Left lung (tissue), 4 donors: ENCODE measurements at regions not wholly inside any gene's neighbourhood (a gene's known extent, or its start where the extent isn't known, plus 50 kb on each side); places are given as distances from the start of the nearest gene placed in this dataset.
"Not testable (repeated sequence)": the region's sequence is repeated elsewhere in the genome, so short reads cannot be mapped to it uniquely, and the experiment has no call there.

ENCODE experiments used
- ATAC-seq: fragments of 200-7000 bp; cut with Tn5 transposase; one replicate; pipeline ENCODE4 v1.9.1; 2020; ENCODE audit warnings: moderate library complexity
- DNase-seq, 4 donors: peaks; one replicate each; pipeline ENCODE4 v3.0.0-alpha.2; 2013 to 2020
- H3K27ac ChIP-seq, 2 donors: fragments of 200-600 bp; sonication (generic) in 1 of 2; one replicate each; pipeline versions ENCODE4 v1.5.0 to v1.8.0; 2020 to 2021
- H3K27me3 ChIP-seq, 2 donors: fragments of 200-600 bp; sonication (generic) in 1 of 2; one replicate each; pipeline versions ENCODE4 v1.5.0 to v1.8.0; 2020 to 2021
- H3K36me3 ChIP-seq, 2 donors: fragments of 200-600 bp; sonication (generic) in 1 of 2; one replicate each; pipeline versions ENCODE4 v1.5.0 to v1.8.0; 2020 to 2021
- H3K4me1 ChIP-seq, 2 donors: fragments of 200-600 bp; one replicate each; pipeline ENCODE4 v1.8.0; 2021
- H3K4me3 ChIP-seq, 2 donors: fragments of 200-600 bp; sonication (generic) in 1 of 2; one replicate each; pipeline versions ENCODE4 v1.5.0 to v1.8.0; 2020 to 2021; ENCODE audit warnings: mild to moderate bottlenecking in 1 of 2
- H3K9me3 ChIP-seq, 2 donors: fragments of 200-600 bp; sonication (generic) in 1 of 2; one replicate each; pipeline versions ENCODE4 v1.5.0 to v1.8.0; 2020 to 2021
- intact Hi-C, 2 donors: fragments of 100-400 bp; cut with DNase I; formaldehyde crosslinking; loops; one replicate each; pipeline versions ENCODE4 v1.11.2 to v1.14.2; 2022
- TF ChIP-seq, protein P1 (sequence below), 2 donors: fragments of 200-600 bp; sonication (generic) in 1 of 2; IDR thresholded peaks; one replicate each; pipeline versions ENCODE4 v1.5.0 to v1.8.0; 2021; ENCODE audit warnings: antibody characterized with exemption in 2 of 2
- donor health status: DM: no; HTN: yes; CAD: no.
- donor health status: DM: no; HTN: no; CAD: no.

DNA sequence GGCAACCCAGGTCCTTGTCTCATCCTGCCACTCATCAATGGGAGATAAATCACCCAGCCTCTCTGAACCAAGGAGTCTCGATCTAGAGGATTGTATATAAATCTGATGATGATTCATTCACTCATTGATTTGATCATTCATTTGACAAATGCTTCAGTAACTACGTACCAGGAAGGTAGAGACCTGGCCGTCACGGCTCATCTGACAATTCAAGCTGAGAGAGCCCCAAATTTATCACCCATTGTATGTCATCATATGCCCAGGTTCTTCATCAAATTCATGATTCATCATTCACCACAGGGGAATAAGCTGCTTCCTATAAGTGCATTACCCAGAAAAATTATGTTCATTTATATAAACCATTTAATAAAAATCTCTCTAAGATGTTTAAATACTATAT is 116.9 kb downstream of the FAM161A start:
- Histone ChIP-seq H3K4me1 (no peaks in the 10 kb centered on the region), H3K36me3 (no peaks in the 10 kb centered on the region), H3K27me3 (no peaks in the 10 kb centered on the region), H3K9me3 (no peaks in the 10 kb centered on the region), H3K4me3 (no peak overlapping the region), H3K27ac (no peak overlapping the region)
- intact Hi-C loops, result no loop called here
- TF ChIP-seq, protein P1, sequence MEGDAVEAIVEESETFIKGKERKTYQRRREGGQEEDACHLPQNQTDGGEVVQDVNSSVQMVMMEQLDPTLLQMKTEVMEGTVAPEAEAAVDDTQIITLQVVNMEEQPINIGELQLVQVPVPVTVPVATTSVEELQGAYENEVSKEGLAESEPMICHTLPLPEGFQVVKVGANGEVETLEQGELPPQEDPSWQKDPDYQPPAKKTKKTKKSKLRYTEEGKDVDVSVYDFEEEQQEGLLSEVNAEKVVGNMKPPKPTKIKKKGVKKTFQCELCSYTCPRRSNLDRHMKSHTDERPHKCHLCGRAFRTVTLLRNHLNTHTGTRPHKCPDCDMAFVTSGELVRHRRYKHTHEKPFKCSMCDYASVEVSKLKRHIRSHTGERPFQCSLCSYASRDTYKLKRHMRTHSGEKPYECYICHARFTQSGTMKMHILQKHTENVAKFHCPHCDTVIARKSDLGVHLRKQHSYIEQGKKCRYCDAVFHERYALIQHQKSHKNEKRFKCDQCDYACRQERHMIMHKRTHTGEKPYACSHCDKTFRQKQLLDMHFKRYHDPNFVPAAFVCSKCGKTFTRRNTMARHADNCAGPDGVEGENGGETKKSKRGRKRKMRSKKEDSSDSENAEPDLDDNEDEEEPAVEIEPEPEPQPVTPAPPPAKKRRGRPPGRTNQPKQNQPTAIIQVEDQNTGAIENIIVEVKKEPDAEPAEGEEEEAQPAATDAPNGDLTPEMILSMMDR (IDR thresholded peaks at IDR 0.05), result no peak
- DNase-seq (no peak), ATAC-seq (no peak)

DNA sequence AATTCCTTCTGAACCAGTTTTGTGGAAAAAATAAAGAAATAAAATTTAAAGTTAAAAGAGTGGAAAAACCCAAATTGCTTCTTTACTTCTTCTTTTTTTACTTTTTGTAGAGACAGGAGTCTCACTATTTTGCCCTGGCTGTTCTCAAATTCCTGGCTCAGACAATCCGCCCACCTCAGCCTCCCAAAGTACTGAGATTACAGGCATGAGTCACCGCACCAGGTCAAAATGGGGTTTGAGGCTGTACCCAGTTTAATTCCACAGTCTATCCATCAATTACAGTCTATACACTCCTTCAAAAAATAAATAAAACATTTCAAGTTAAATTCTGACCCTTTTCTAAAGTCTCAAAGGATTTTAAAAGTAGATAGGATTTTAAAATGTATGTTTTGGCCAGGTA is 120.3 kb downstream of the FAM161A start:
- ATAC-seq (no peak), DNase-seq (no peak)
- Histone ChIP-seq H3K36me3 (no peaks in the 10 kb centered on the region), H3K4me1 (no peaks in the 10 kb centered on the region), H3K27ac (no peak overlapping the region), H3K4me3 (no peak overlapping the region), H3K9me3 (no peaks in the 10 kb centered on the region), H3K27me3 (no peaks in the 10 kb centered on the region)
- intact Hi-C loops, result no loop called here
- TF ChIP-seq, protein P1 (IDR thresholded peaks at IDR 0.05), result no peak

DNA sequence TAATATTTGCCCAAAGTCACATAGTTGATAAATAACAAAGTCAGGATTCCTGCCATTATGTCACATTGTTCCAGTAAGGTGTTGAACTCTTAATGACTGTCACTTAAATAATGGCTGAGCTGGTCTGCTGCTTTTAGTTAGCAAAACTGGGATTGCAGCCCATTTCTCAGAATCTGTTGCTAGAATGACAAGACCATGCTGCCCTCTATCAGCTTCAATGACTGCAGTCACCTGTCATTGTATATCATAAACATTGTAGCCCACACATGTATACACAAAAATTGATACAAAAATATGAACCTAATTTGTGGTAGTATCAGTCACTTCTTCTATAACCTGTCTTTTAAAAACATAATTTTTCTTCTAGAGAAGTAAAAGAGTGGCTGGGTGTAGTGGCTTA is 121.1 kb downstream of the FAM161A start:
- TF ChIP-seq, protein P1 (IDR thresholded peaks at IDR 0.05), result no peak

DNA sequence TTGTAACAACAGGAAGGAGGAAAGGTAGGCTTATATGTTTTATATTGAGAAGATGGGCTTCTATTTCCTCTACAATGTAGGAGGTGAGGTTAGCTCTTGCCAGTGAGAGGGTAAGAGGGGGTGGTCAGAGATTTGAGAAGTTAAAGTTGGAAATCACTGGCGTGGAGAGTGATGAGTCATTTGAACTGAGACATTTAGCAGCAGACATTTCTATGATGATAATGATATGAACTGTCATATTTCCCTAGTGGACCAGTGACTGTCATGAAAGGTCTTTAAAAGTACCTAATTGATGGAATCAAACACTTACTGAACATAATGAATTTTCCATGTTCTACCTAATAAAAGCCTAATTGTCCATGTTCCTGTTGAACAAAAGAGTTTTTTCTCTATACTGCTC is 126.1 kb downstream of the FAM161A start:
- H3K36me3 ChIP-seq, result no peaks in the 10 kb centered on the region
- TF ChIP-seq, protein P1 (IDR thresholded peaks at IDR 0.05), result no peak
- H3K27ac ChIP-seq, result no peak overlapping the region
- no peaks in the 10 kb centered on the region for H3K4me1 ChIP-seq
- intact Hi-C loops, result no loop called here
- H3K4me3 ChIP-seq, result no peak overlapping the region
- ATAC-seq (no peak), DNase-seq (no peak)
- H3K9me3 ChIP-seq, result peaks cover 0 to 5% of the 10 kb centered on the region in 2 donors
- H3K27me3 ChIP-seq, result no peaks in the 10 kb centered on the region

More for the DNA sequence above, 121.1 kb downstream of the FAM161A start:
- H3K27me3 ChIP-seq, result no peaks in the 10 kb centered on the region
- no peaks in the 10 kb centered on the region for H3K4me1 ChIP-seq
- H3K27ac ChIP-seq, result no peak overlapping the region
- no peak overlapping the region for H3K4me3 ChIP-seq
- DNase-seq, result no peak
- no peaks in the 10 kb centered on the region for H3K36me3 ChIP-seq
- intact Hi-C loops, result no loop called here
- no peaks in the 10 kb centered on the region for H3K9me3 ChIP-seq
- no peak for ATAC-seq

DNA sequence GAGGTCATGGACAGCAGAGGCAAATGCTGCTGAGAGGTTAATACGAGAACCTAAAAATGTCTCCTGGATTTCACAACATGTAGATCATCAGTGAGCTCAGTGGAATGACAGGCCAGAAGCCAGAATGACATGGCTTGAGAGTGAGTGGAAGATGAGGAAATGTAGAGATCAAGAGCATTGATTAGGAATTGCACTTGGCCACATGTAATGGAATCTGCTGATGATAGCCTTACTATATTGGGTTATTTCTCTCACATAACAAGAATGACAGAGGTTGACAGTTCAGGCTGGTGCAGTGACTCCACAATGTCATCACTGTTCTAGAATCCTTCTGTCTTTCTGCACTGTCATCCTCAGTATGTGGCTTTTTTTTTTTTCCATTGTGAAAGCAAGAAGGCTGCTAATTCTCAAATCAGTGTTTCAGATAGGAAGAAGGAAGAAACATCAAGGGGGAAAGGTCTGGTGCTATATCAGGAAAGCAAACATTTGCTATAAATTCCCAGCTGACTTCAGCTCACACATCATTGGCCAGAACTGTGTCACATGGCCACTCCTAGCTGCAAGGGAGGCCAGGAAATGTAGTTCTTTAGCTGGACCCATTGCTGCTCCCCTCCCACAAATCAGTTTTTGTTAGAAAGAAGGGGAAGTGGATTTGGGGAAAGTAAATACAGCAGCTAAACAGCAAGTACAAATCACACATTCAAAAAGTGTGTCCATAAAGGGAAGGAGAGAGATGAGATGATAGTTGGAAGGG is 127.2 kb downstream of the FAM161A start:
- Histone ChIP-seq H3K27ac (no peak overlapping the region), H3K9me3 (peaks cover 0 to 5% of the 10 kb centered on the region in 2 donors), H3K27me3 (no peaks in the 10 kb centered on the region), H3K4me3 (no peak overlapping the region), H3K36me3 (no peaks in the 10 kb centered on the region), H3K4me1 (no peaks in the 10 kb centered on the region)
- intact Hi-C loops, result no loop called here
- no peak for DNase-seq
- ATAC-seq, result no peak
- TF ChIP-seq, protein P1 (IDR thresholded peaks at IDR 0.05), result no peak

DNA sequence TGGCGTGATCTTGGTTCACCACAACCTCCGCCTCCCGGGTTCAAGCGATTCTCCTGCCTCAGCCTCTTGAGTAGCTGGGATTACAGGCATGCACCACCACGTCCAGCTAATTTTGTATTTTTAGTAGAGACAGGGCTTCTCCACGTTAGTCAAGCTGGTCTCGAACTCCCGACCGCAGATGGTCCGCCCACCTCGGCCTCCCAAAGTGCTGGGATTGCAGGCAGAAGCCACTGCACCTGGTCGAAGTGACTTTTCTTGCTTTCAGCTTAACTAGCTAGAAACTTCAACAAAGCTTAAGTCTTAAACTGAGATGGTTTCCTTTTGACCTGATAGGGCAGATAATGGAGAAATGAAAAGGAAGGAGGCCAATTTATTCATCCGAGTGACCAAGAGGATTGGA is 130.5 kb downstream of the FAM161A start:
- H3K4me1 ChIP-seq, H3K27ac ChIP-seq, H3K4me3 ChIP-seq, H3K36me3 ChIP-seq, H3K27me3 ChIP-seq, ATAC-seq, intact Hi-C loops, H3K9me3 ChIP-seq, DNase-seq: not testable (repeated sequence)
